ENCODE measurements at regions not wholly inside any gene's neighbourhood (a gene's known extent, or its start where the extent isn't known, plus 50 kb on each side); places are given as distances from the start of the nearest gene placed in this dataset.

GRCh38 chr6:113629256-113629655 lies 227.9 kb upstream of the MARCKS start:
- TF ChIP-seq EP300 (IDR thresholded peaks at IDR 0.05): no peak
- no peak for TF ChIP-seq CTCF (IDR thresholded peaks at IDR 0.05)
